ENCODE measurements at regions not wholly inside any gene's neighbourhood (a gene's known extent, or its start where the extent isn't known, plus 50 kb on each side); places are given as distances from the start of the nearest gene placed in this dataset.
"Not testable (repeated sequence)": the region's sequence is repeated elsewhere in the genome, so short reads cannot be mapped to it uniquely, and the experiment has no call there.

DNA sequence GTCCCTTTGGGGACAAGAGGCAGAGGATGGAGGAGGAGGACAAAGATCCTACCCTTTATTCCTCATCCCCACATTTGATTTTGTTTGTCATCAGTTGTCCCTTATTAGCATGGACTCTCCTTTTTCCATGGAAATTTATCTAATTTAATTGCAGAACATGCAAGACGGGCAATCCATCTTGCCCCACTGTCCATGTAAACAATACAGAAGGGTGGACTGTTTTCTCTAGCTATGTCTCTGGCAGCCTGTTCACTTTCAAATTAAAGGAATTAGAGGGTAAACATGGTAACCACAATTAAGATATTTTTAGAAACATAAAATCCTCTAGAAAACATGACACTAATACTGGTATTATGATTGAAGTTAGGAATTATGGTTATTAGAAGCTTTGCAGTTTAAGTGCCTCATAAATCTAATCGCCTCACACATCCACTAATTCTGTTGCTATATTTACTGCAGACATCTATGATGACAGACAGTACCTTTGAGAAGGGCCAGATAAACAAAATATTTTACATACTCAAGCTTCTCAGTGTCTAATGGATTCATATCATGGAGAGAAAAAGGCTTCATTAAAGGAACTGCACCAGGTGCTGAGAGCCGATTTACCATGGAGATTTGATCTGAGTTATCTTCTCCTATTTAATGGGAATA, 215.5 kb downstream of the LNPK start:
- no peak for TF ChIP-seq TCF4 (CRISPR knock-in tag; IDR thresholded peaks at IDR 0.05; ENCODE audit: borderline replicate concordance)
- TF ChIP-seq TOX (CRISPR knock-in tag; IDR thresholded peaks at IDR 0.05; ENCODE audit: borderline replicate concordance) = no peak
- TF ChIP-seq, protein P1, sequence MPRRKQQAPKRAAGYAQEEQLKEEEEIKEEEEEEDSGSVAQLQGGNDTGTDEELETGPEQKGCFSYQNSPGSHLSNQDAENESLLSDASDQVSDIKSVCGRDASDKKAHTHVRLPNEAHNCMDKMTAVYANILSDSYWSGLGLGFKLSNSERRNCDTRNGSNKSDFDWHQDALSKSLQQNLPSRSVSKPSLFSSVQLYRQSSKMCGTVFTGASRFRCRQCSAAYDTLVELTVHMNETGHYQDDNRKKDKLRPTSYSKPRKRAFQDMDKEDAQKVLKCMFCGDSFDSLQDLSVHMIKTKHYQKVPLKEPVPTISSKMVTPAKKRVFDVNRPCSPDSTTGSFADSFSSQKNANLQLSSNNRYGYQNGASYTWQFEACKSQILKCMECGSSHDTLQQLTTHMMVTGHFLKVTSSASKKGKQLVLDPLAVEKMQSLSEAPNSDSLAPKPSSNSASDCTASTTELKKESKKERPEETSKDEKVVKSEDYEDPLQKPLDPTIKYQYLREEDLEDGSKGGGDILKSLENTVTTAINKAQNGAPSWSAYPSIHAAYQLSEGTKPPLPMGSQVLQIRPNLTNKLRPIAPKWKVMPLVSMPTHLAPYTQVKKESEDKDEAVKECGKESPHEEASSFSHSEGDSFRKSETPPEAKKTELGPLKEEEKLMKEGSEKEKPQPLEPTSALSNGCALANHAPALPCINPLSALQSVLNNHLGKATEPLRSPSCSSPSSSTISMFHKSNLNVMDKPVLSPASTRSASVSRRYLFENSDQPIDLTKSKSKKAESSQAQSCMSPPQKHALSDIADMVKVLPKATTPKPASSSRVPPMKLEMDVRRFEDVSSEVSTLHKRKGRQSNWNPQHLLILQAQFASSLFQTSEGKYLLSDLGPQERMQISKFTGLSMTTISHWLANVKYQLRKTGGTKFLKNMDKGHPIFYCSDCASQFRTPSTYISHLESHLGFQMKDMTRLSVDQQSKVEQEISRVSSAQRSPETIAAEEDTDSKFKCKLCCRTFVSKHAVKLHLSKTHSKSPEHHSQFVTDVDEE (CRISPR knock-in tag; IDR thresholded peaks at IDR 0.05) = no peak
- TF ChIP-seq ISL1 (CRISPR knock-in tag; IDR thresholded peaks at IDR 0.05) = peak; percentile 62

GRCh38 chr2:175777337-175777736, 224.7 kb downstream of the LNPK start:
- not testable (repeated sequence) for ATAC-seq

More for the DNA sequence above, 215.5 kb downstream of the LNPK start:
- ATAC-seq = no peak

- no peak for ATAC-seq
- TF ChIP-seq TCF4 (CRISPR knock-in tag; IDR thresholded peaks at IDR 0.05; ENCODE audit: borderline replicate concordance) = no peak
- 0 out of 2 replicates have a peak, but pooled peaks have one; percentile 65 for TF ChIP-seq BACH2 (CRISPR knock-in tag; IDR thresholded peaks at IDR 0.05; ENCODE audit: borderline replicate concordance)
Observed at GRCh38 chr2:175769200-175769599, 232.9 kb downstream of the LNPK start.

DNA sequence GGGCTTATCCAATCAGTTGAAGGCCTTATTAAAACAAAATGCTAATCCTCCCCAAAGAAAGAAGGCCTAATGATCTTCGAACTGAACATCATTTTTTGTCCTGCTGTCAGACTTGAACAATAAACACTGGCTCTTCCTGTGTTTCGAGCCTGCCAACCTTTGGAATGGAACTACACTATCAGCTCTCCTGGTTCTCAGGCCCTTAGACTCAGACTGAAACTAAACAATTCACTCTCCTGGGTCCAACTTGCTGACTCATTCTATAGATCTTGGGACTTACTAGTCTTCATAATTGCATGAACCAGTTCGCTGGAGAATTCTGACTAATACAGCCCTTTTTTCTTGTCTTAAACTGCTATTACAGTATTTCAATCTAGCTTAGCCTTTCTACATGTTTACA, 235.2 kb downstream of the LNPK start:
- ATAC-seq = no peak
- TF ChIP-seq, protein P2, sequence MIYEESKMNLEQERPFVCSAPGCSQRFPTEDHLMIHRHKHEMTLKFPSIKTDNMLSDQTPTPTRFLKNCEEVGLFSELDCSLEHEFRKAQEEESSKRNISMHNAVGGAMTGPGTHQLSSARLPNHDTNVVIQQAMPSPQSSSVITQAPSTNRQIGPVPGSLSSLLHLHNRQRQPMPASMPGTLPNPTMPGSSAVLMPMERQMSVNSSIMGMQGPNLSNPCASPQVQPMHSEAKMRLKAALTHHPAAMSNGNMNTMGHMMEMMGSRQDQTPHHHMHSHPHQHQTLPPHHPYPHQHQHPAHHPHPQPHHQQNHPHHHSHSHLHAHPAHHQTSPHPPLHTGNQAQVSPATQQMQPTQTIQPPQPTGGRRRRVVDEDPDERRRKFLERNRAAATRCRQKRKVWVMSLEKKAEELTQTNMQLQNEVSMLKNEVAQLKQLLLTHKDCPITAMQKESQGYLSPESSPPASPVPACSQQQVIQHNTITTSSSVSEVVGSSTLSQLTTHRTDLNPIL (CRISPR knock-in tag; IDR thresholded peaks at IDR 0.05; ENCODE audit: low read depth) = no peak
- no peak for TF ChIP-seq SNAI2 (CRISPR knock-in tag; IDR thresholded peaks at IDR 0.05)
- no peak for TF ChIP-seq TOX (CRISPR knock-in tag; IDR thresholded peaks at IDR 0.05; ENCODE audit: borderline replicate concordance)
- TF ChIP-seq RARB (CRISPR knock-in tag; IDR thresholded peaks at IDR 0.05) = no peak
- no peak for TF ChIP-seq CSRNP3 (CRISPR knock-in tag; IDR thresholded peaks at IDR 0.05)
- no peak for TF ChIP-seq ZFP30 (CRISPR knock-in tag; IDR thresholded peaks at IDR 0.05)
- TF ChIP-seq ZFP3 (CRISPR knock-in tag; IDR thresholded peaks at IDR 0.05) = no peak

DNA sequence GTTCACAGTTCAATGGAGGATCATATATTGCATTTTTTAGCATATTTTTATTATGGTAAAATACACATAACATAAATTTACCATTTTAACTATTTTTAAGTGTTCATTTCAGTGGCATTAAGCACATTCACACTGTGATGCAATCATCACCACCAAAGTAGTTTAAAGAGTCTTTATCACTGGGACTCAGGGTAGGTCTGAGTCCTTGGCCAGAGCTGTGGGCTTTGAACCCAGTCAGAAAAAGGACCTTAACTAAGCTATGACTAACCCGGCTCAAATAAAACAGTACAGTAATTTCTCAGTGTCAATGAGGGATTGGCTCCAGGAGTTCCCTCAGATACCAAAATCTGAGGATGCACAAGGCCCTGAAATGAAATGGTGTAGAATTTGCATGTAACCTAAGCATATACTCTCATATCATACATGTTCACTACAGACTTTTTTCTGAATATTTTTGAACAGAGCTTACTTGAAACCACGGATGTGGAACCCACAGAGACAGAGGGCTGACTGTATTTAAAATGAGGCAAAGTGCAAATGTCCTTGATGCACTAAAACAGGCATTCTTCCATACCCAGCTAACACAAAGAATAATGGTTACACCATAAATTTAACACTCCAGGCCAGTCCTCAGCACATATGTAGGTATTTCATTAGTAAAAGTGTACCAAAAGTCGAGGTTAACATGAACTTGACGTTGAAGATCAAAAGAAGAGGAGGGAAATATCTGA, 246.2 kb downstream of the LNPK start:
- TF ChIP-seq CSDC2 (CRISPR knock-in tag; IDR thresholded peaks at IDR 0.05) = no peak
- no peak for TF ChIP-seq GLIS3 (CRISPR knock-in tag; IDR thresholded peaks at IDR 0.05)
- no peak for TF ChIP-seq ZFP30 (CRISPR knock-in tag; IDR thresholded peaks at IDR 0.05)
- TF ChIP-seq BACH2 (CRISPR knock-in tag; IDR thresholded peaks at IDR 0.05; ENCODE audit: borderline replicate concordance) = no peak
- TF ChIP-seq ZNF8 (CRISPR knock-in tag; IDR thresholded peaks at IDR 0.05) = no peak
- no peak for TF ChIP-seq ARNTL (CRISPR knock-in tag; IDR thresholded peaks at IDR 0.05; ENCODE audit: borderline replicate concordance, low read depth)
- TF ChIP-seq, protein P2 (CRISPR knock-in tag; IDR thresholded peaks at IDR 0.05; ENCODE audit: low read depth) = no peak
- TF ChIP-seq ZNF70 (CRISPR knock-in tag; IDR thresholded peaks at IDR 0.05) = no peak
- TF ChIP-seq OSR1 (CRISPR knock-in tag; IDR thresholded peaks at IDR 0.05) = no peak
- no peak for TF ChIP-seq ZFP3 (CRISPR knock-in tag; IDR thresholded peaks at IDR 0.05)
- no peak for TF ChIP-seq SNAI2 (CRISPR knock-in tag; IDR thresholded peaks at IDR 0.05)
- TF ChIP-seq ESRRG (CRISPR knock-in tag; IDR thresholded peaks at IDR 0.05) = no peak
- no peak for TF ChIP-seq CSRNP3 (CRISPR knock-in tag; IDR thresholded peaks at IDR 0.05)
- ATAC-seq = no peak
